ENCODE measurements at regions not wholly inside any gene's neighbourhood (a gene's known extent, or its start where the extent isn't known, plus 50 kb on each side); places are given as distances from the start of the nearest gene placed in this dataset.

- H3K4me1 ChIP-seq (ENCODE audit: low read depth) = no peaks in the 10 kb centered on the region
- ATAC-seq = no peak
- H3K9me3 ChIP-seq = no peaks in the 10 kb centered on the region
- intact Hi-C loops (cut with DNase I, micrococcal nuclease) = no loop called here
- DNase-seq = no peak
- H3K4me3 ChIP-seq = no peak overlapping the region
- no peaks in the 10 kb centered on the region for H3K36me3 ChIP-seq (ENCODE audit: low read depth)
- TF ChIP-seq, protein P1, sequence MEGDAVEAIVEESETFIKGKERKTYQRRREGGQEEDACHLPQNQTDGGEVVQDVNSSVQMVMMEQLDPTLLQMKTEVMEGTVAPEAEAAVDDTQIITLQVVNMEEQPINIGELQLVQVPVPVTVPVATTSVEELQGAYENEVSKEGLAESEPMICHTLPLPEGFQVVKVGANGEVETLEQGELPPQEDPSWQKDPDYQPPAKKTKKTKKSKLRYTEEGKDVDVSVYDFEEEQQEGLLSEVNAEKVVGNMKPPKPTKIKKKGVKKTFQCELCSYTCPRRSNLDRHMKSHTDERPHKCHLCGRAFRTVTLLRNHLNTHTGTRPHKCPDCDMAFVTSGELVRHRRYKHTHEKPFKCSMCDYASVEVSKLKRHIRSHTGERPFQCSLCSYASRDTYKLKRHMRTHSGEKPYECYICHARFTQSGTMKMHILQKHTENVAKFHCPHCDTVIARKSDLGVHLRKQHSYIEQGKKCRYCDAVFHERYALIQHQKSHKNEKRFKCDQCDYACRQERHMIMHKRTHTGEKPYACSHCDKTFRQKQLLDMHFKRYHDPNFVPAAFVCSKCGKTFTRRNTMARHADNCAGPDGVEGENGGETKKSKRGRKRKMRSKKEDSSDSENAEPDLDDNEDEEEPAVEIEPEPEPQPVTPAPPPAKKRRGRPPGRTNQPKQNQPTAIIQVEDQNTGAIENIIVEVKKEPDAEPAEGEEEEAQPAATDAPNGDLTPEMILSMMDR (IDR thresholded peaks at IDR 0.05) = no peak
These were observed 72.0 kb downstream of the FOS start for GRCh38 chr14:75350505-75351060.

DNA sequence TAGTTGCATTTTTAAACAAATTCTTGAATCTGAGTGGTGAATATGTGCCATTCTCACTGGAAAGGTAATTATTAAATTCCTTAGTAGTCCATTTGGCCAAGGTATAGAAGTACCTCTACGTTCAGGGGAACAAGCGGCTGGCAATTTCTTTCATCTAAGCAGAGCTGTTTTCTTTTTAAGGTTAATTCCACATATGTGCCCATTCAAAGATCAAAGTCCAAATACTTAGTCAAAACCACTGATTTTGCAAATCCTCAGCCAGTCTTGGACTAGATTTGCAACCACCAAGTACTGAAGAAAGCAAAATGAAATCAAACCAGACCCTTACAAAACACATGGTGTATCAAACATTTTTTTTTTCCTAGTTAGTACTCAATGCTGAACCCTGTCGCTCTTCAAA, 68.7 kb upstream of the JDP2 start:
- intact Hi-C loops (cut with DNase I, micrococcal nuclease) = no loop called here
- DNase-seq = no peak
- no peak for ATAC-seq
- Histone ChIP-seq H3K36me3 (ENCODE audit: low read depth) (no peaks in the 10 kb centered on the region), H3K4me3 (no peak overlapping the region), H3K4me1 (ENCODE audit: low read depth) (no peaks in the 10 kb centered on the region), H3K9me3 (no peaks in the 10 kb centered on the region)
- TF ChIP-seq, protein P1 (IDR thresholded peaks at IDR 0.05) = no peak

GRCh38 chr14:75361041-75361440, 66.8 kb upstream of the JDP2 start:
- H3K36me3 ChIP-seq (ENCODE audit: low read depth) = no peaks in the 10 kb centered on the region
- DNase-seq (no peak), ATAC-seq (no peak)
- H3K4me1 ChIP-seq (ENCODE audit: low read depth) = no peaks in the 10 kb centered on the region
- H3K4me3 ChIP-seq = no peak overlapping the region
- TF ChIP-seq, protein P1 (IDR thresholded peaks at IDR 0.05) = no peak
- intact Hi-C loops (cut with DNase I, micrococcal nuclease) = no loop called here
- no peaks in the 10 kb centered on the region for H3K9me3 ChIP-seq

GRCh38 chr14:75361751-75362433, 65.9 kb upstream of the JDP2 start:
- H3K36me3 ChIP-seq (ENCODE audit: low read depth) = no peaks in the 10 kb centered on the region
- no peaks in the 10 kb centered on the region for H3K9me3 ChIP-seq
- H3K4me1 ChIP-seq (ENCODE audit: low read depth) = no peaks in the 10 kb centered on the region
- H3K4me3 ChIP-seq = no peak overlapping the region
- TF ChIP-seq, protein P1 (IDR thresholded peaks at IDR 0.05) = no peak
- DNase-seq = no peak
- intact Hi-C loops (cut with DNase I, micrococcal nuclease) = no loop called here
- ATAC-seq = no peak

DNA sequence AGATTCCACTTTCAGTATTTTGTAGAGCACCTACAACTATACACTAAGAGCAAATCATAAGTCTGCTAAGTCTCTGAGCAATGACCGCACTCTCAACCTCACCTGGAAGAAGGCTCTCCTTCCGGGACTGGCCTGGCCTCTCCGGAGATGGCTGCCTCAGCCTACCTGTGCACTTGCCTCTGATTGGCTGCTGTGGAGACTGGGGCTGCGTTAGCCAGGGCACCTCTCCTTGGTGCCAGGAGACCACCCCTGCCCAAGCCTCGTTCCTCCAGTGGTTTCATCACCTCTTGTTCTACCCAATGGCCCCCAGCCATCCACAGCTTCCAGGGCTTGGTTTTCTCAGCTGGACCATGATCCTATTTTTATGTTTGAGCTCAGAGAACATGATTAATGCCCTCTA, 64.7 kb upstream of the JDP2 start:
- no peak for ATAC-seq

More for the DNA sequence above, 64.7 kb upstream of the JDP2 start:
- H3K36me3 ChIP-seq (ENCODE audit: low read depth) = no peaks in the 10 kb centered on the region
- no peak overlapping the region for H3K4me3 ChIP-seq
- H3K9me3 ChIP-seq = no peaks in the 10 kb centered on the region
- H3K4me1 ChIP-seq (ENCODE audit: low read depth) = no peaks in the 10 kb centered on the region
- no peak for DNase-seq
- intact Hi-C loops (cut with DNase I, micrococcal nuclease) = no loop called here
- TF ChIP-seq, protein P1 (IDR thresholded peaks at IDR 0.05) = no peak
